ENCODE measurements at regions not wholly inside any gene's neighbourhood (a gene's known extent, or its start where the extent isn't known, plus 50 kb on each side); places are given as distances from the start of the nearest gene placed in this dataset.

- ChIA-PET CTCF (no interaction called here), POLR2A (no interaction called here), RAD21 (ENCODE audit: low non-redundant PET in 1 of 2, low total read pairs in 2 of 2, uncharacterized antibody in 2 of 2, unreplicated experiment in 2 of 2) (no interaction called here)
- no TSS peak for BruUV-seq (replicated peaks)
- Histone ChIP-seq H3K4me3 (replicated peaks in 1 of 2; ENCODE audit: low read depth in 1 of 2, low read length in 2 of 2) (no peak overlapping the region), H3K27ac (ENCODE audit: low read depth, low read length) (no peak overlapping the region), H3K79me2 (ENCODE audit: insufficient read depth, low read length) (no peaks in the 10 kb centered on the region), H3K4me2 (ENCODE audit: low read length) (no peak overlapping the region), H4K20me1 (ENCODE audit: insufficient read depth) (no peaks in the 10 kb centered on the region), H2AFZ (ENCODE audit: low read depth, low read length, poor library complexity, severe bottlenecking) (no peak overlapping the region), H3K9me2 (ENCODE audit: insufficient read depth) (no peaks in the 10 kb centered on the region), H3K27me3 (ENCODE audit: insufficient read depth, low read length) (no peaks in the 10 kb centered on the region), H3K4me1 (ENCODE audit: control insufficient read depth in 1 of 2, insufficient read depth in 2 of 2, low read length in 2 of 2) (no peaks in the 10 kb centered on the region), H3K9me3 (ENCODE audit: control insufficient read depth in 1 of 2, insufficient read depth in 1 of 2, low read depth in 1 of 2, low read length in 2 of 2) (no peaks in the 10 kb centered on the region), H3K9ac (ENCODE audit: low read length) (no peak overlapping the region), H3K36me3 (ENCODE audit: control insufficient read depth in 1 of 2, insufficient read depth in 2 of 2, low read length in 2 of 2) (no peaks in the 10 kb centered on the region)
- TF ChIP-seq SRF (IDR thresholded peaks at IDR 0.05; ENCODE audit: low read depth) (no peak), EGR1 (IDR thresholded peaks at IDR 0.05; ENCODE audit: low read depth) (no peak), ZNF274 (IDR thresholded peaks at IDR 0.05; ENCODE audit: low read depth, low read length) (no peak), CBX3 (IDR thresholded peaks at IDR 0.05; ENCODE audit: low read depth) (no peak), POLR2AphosphoS5 (IDR thresholded peaks at IDR 0.05; ENCODE audit: low read depth, low read length) (no peak), RAD21 (IDR thresholded peaks at IDR 0.05; ENCODE audit: low read depth) (no peak), EZH2 (IDR thresholded peaks at IDR 0.05) (no peak), SIN3A (IDR thresholded peaks at IDR 0.05; ENCODE audit: low read depth) (no peak)
- TF ChIP-seq, protein P1, sequence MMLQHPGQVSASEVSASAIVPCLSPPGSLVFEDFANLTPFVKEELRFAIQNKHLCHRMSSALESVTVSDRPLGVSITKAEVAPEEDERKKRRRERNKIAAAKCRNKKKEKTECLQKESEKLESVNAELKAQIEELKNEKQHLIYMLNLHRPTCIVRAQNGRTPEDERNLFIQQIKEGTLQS (IDR thresholded peaks at IDR 0.05) = no peak
- ATAC-seq = no peak
- no peak for DNase-seq (ENCODE audit: low read depth, low spot score)
- intact Hi-C loops (cut with micrococcal nuclease) = no loop called here
Observed at GRCh38 chr1:222187566-222188332, 360.2 kb downstream of the HHIPL2 start.

GRCh38 chr1:222182641-222183040, 365.3 kb downstream of the HHIPL2 start:
- no peaks in the 10 kb centered on the region for H3K4me1 ChIP-seq (ENCODE audit: control insufficient read depth in 1 of 2, insufficient read depth in 2 of 2, low read length in 2 of 2)
- no peaks in the 10 kb centered on the region for H3K36me3 ChIP-seq (ENCODE audit: control insufficient read depth in 1 of 2, insufficient read depth in 2 of 2, low read length in 2 of 2)
- ATAC-seq (no peak), DNase-seq (ENCODE audit: low read depth, low spot score) (no peak)
- H3K4me2 ChIP-seq (ENCODE audit: low read length) = no peak overlapping the region
- RAD21 ChIA-PET (ENCODE audit: low non-redundant PET in 1 of 2, low total read pairs in 2 of 2, uncharacterized antibody in 2 of 2, unreplicated experiment in 2 of 2) = no interaction called here
- no peak overlapping the region for H2AFZ ChIP-seq (ENCODE audit: low read depth, low read length, poor library complexity, severe bottlenecking)
- no peaks in the 10 kb centered on the region for H3K9me3 ChIP-seq (ENCODE audit: control insufficient read depth in 1 of 2, insufficient read depth in 1 of 2, low read depth in 1 of 2, low read length in 2 of 2)
- H3K9me2 ChIP-seq (ENCODE audit: insufficient read depth) = no peaks in the 10 kb centered on the region
- H3K9ac ChIP-seq (ENCODE audit: low read length) = no peak overlapping the region
- no TSS peak for BruUV-seq (replicated peaks)
- no peak overlapping the region for H3K27ac ChIP-seq (ENCODE audit: low read depth, low read length)
- intact Hi-C loops (cut with micrococcal nuclease) = no loop called here
- CTCF ChIA-PET = no interaction called here
- POLR2A ChIA-PET = no interaction called here
- H4K20me1 ChIP-seq (ENCODE audit: insufficient read depth) = no peaks in the 10 kb centered on the region
- no peak overlapping the region for H3K4me3 ChIP-seq (replicated peaks in 1 of 2; ENCODE audit: low read depth in 1 of 2, low read length in 2 of 2)
- no peaks in the 10 kb centered on the region for H3K79me2 ChIP-seq (ENCODE audit: insufficient read depth, low read length)
- no peaks in the 10 kb centered on the region for H3K27me3 ChIP-seq (ENCODE audit: insufficient read depth, low read length)
- TF ChIP-seq EGR1 (IDR thresholded peaks at IDR 0.05; ENCODE audit: low read depth) (no peak), SP1 (IDR thresholded peaks at IDR 0.05; ENCODE audit: low read depth) (no peak), JUND (IDR thresholded peaks at IDR 0.05) (no peak), TCF7L2 (IDR thresholded peaks at IDR 0.05; ENCODE audit: borderline replicate concordance, extremely low read depth, insufficient read depth, insufficient read length) (no peak), ELF1 (IDR thresholded peaks at IDR 0.05; ENCODE audit: borderline replicate concordance, low read depth) (no peak), YY1 (IDR thresholded peaks at IDR 0.05; ENCODE audit: extremely low read depth, insufficient replicate concordance, low read depth, low read length) (no peak), FOSL1 (IDR thresholded peaks at IDR 0.05; ENCODE audit: low read depth) (no peak), CBX3 (IDR thresholded peaks at IDR 0.05; ENCODE audit: low read depth) (no peak), CEBPB (IDR thresholded peaks at IDR 0.05; ENCODE audit: low read depth) (no peak)
- TF ChIP-seq, protein P2, sequence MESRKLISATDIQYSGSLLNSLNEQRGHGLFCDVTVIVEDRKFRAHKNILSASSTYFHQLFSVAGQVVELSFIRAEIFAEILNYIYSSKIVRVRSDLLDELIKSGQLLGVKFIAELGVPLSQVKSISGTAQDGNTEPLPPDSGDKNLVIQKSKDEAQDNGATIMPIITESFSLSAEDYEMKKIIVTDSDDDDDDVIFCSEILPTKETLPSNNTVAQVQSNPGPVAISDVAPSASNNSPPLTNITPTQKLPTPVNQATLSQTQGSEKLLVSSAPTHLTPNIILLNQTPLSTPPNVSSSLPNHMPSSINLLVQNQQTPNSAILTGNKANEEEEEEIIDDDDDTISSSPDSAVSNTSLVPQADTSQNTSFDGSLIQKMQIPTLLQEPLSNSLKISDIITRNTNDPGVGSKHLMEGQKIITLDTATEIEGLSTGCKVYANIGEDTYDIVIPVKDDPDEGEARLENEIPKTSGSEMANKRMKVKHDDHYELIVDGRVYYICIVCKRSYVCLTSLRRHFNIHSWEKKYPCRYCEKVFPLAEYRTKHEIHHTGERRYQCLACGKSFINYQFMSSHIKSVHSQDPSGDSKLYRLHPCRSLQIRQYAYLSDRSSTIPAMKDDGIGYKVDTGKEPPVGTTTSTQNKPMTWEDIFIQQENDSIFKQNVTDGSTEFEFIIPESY (IDR thresholded peaks at IDR 0.05; ENCODE audit: extremely low read depth, insufficient replicate concordance, low read length) = no peak
- TF ChIP-seq, protein P3, sequence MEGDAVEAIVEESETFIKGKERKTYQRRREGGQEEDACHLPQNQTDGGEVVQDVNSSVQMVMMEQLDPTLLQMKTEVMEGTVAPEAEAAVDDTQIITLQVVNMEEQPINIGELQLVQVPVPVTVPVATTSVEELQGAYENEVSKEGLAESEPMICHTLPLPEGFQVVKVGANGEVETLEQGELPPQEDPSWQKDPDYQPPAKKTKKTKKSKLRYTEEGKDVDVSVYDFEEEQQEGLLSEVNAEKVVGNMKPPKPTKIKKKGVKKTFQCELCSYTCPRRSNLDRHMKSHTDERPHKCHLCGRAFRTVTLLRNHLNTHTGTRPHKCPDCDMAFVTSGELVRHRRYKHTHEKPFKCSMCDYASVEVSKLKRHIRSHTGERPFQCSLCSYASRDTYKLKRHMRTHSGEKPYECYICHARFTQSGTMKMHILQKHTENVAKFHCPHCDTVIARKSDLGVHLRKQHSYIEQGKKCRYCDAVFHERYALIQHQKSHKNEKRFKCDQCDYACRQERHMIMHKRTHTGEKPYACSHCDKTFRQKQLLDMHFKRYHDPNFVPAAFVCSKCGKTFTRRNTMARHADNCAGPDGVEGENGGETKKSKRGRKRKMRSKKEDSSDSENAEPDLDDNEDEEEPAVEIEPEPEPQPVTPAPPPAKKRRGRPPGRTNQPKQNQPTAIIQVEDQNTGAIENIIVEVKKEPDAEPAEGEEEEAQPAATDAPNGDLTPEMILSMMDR (IDR thresholded peaks at IDR 0.05 in 2 of 3, conservative IDR thresholded peaks at IDR 0.05 in 1 of 3; ENCODE audit: borderline replicate concordance in 1 of 3, insufficient read depth in 1 of 3, low read depth in 2 of 3, low read length in 2 of 3) = no peak

Measured in HCT116 (cell line).